SU-DHL-6 (cell line): ENCODE measurements at regions not wholly inside any gene's neighbourhood (a gene's known extent, or its start where the extent isn't known, plus 50 kb on each side); places are given as distances from the start of the nearest gene placed in this dataset.

Experiments
- H2AFZ ChIP-seq: fragments of 200-600 bp; sonication (generic); 2 replicates; pipeline ENCODE4 v1.6.1; 2014; ENCODE audit warnings: low read depth, mild to moderate bottlenecking, moderate library complexity, mixed read lengths, antibody characterized with exemption, low read length; ENCODE audit not compliant: severe bottlenecking
- H3F3A ChIP-seq: fragments of 200-600 bp; shearing (Covaris generic); 2 replicates; pipeline ENCODE4 v1.6.0; 2016; ENCODE audit warnings: antibody characterized with exemption, mild to moderate bottlenecking; ENCODE audit not compliant: insufficient read depth
- H3K27ac ChIP-seq: fragments of 200-600 bp; sonication (generic); 2 replicates; pipeline ENCODE4 v1.5.1; 2016; ENCODE audit warnings: low read depth, mild to moderate bottlenecking, low read length, moderate library complexity, mixed read lengths
- H3K27me3 ChIP-seq: fragments of 200-600 bp; sonication (generic), shearing (Covaris generic); 2 replicates; pipeline ENCODE4 v1.6.0; 2014; ENCODE audit warnings: mild to moderate bottlenecking, low read length
- H3K36me3 ChIP-seq: fragments of 200-600 bp; sonication (generic); 2 replicates; pipeline ENCODE4 v1.6.1; 2014; ENCODE audit warnings: mild to moderate bottlenecking, low read length, mixed read lengths
- H3K4me2 ChIP-seq: fragments of 300-600, 200-600 bp; shearing (Covaris generic), sonication (generic); 2 replicates; pipeline ENCODE4 v1.6.0; 2014; ENCODE audit warnings: low read length, low read depth, mild to moderate bottlenecking; ENCODE audit not compliant: poor library complexity, severe bottlenecking
- H3K4me3 ChIP-seq: fragments of 200-600 bp; sonication (generic); 2 replicates; pipeline ENCODE4 v1.5.1; 2014; ENCODE audit warnings: antibody characterized with exemption, low read length, mild to moderate bottlenecking, mixed read lengths; ENCODE audit not compliant: insufficient read depth, poor library complexity, severe bottlenecking
- H3K79me2 ChIP-seq: fragments of 200-600 bp; sonication (generic); 2 replicates; pipeline ENCODE4 v1.6.1; 2014; ENCODE audit warnings: mild to moderate bottlenecking, low read length, moderate library complexity; ENCODE audit not compliant: insufficient read depth
- H3K9ac ChIP-seq: fragments of 200-600 bp; sonication (generic); 2 replicates; pipeline ENCODE4 v1.7.0; 2014; ENCODE audit warnings: mild to moderate bottlenecking, low read length
- H3K9me2 ChIP-seq: fragments of 200-600 bp; sonication (generic); replicated peaks from 2 replicates; pipeline ENCODE4 v1.6.1; 2014; ENCODE audit warnings: low read length; ENCODE audit not compliant: insufficient read depth
- H3K9me3 ChIP-seq: fragments of 200-600 bp; sonication (generic); 2 replicates; pipeline ENCODE4 v1.6.1; 2014; ENCODE audit warnings: low read length, mixed read lengths; ENCODE audit not compliant: insufficient read depth
- H4K20me1 ChIP-seq: fragments of 200-600 bp; sonication (generic); 2 replicates; pipeline ENCODE4 v1.6.1; 2014; ENCODE audit warnings: low read depth, mild to moderate bottlenecking, antibody characterized with exemption, low read length, moderate library complexity, mixed read lengths
- CTCF ChIP-seq: fragments of 200-600 bp; sonication (generic); IDR thresholded peaks from one replicate; pipeline ENCODE4 v1.5.1; 2017; ENCODE audit warnings: antibody characterized with exemption, mild to moderate bottlenecking, low read length, moderate library complexity; ENCODE audit not compliant: insufficient read depth, poor library complexity, severe bottlenecking
- EZH2phosphoT487 ChIP-seq: fragments of 200-600 bp; sonication (generic), shearing (Covaris generic); conservative IDR thresholded peaks from 2 replicates; pipeline ENCODE4 v1.6.1; 2018; ENCODE audit warnings: mild to moderate bottlenecking, antibody characterized with exemption, low read length, moderate library complexity, mixed read lengths

GRCh38 chr5:159855476-159856191, 60.6 kb upstream of the ADRA1B start:
- Histone ChIP-seq H3K9me3 (no peaks in the 10 kb centered on the region), H3K9ac (no peak overlapping the region), H3K27ac (no peak overlapping the region), H3F3A (no peaks in the 10 kb centered on the region), H3K79me2 (no peaks in the 10 kb centered on the region), H2AFZ (no peak overlapping the region), H3K9me2 (no peaks in the 10 kb centered on the region), H3K36me3 (no peaks in the 10 kb centered on the region), H3K4me2 (no peak overlapping the region), H4K20me1 (no peaks in the 10 kb centered on the region), H3K27me3 (no peaks in the 10 kb centered on the region), H3K4me3 (no peak overlapping the region)
- TF ChIP-seq CTCF (no peak), EZH2phosphoT487 (no peak)

GRCh38 chr5:159858871-159859270, 57.4 kb upstream of the ADRA1B start:
- TF ChIP-seq EZH2phosphoT487 (no peak), CTCF (no peak)
- Histone ChIP-seq H3K4me3 (no peak overlapping the region), H3K36me3 (no peaks in the 10 kb centered on the region), H2AFZ (no peak overlapping the region), H3K9me3 (no peaks in the 10 kb centered on the region), H3K4me2 (no peak overlapping the region), H3K27ac (no peak overlapping the region), H3K27me3 (no peaks in the 10 kb centered on the region), H3K9me2 (no peaks in the 10 kb centered on the region), H4K20me1 (no peaks in the 10 kb centered on the region), H3K79me2 (no peaks in the 10 kb centered on the region), H3K9ac (no peak overlapping the region), H3F3A (no peaks in the 10 kb centered on the region)

GRCh38 chr5:159861086-159861485, 55.2 kb upstream of the ADRA1B start:
- H3K9me3 ChIP-seq, result no peaks in the 10 kb centered on the region
- H3K79me2 ChIP-seq, result no peaks in the 10 kb centered on the region
- no peaks in the 10 kb centered on the region for H3K27me3 ChIP-seq
- TF ChIP-seq EZH2phosphoT487, result no peak
- no peak for TF ChIP-seq CTCF
- no peak overlapping the region for H3K27ac ChIP-seq
- no peak overlapping the region for H3K4me3 ChIP-seq
- no peaks in the 10 kb centered on the region for H3F3A ChIP-seq
- H4K20me1 ChIP-seq, result no peaks in the 10 kb centered on the region
- H3K4me2 ChIP-seq, result no peak overlapping the region
- H3K36me3 ChIP-seq, result no peaks in the 10 kb centered on the region
- no peak overlapping the region for H3K9ac ChIP-seq
- H3K9me2 ChIP-seq, result no peaks in the 10 kb centered on the region
- H2AFZ ChIP-seq, result no peak overlapping the region
